Ecto neural progenitor cell (in vitro differentiated cells): ENCODE measurements at regions not wholly inside any gene's neighbourhood (a gene's known extent, or its start where the extent isn't known, plus 50 kb on each side); places are given as distances from the start of the nearest gene placed in this dataset.

Experiments
- DNase-seq: peaks from one replicate; pipeline ENCODE4 v3.0.0-alpha.2; 2018; ENCODE audit warnings: low spot score

- DNase-seq, result no peak
These were observed 322.3 kb upstream of the PRDM1 start for GRCh38 chr6:105763866-105764265.

- no peak for DNase-seq
These were observed 325.4 kb upstream of the PRDM1 start for GRCh38 chr6:105760746-105761145.

GRCh38 chr6:105759946-105760345 is 326.2 kb upstream of the PRDM1 start:
- no peak for DNase-seq

- DNase-seq, result no peak
These were observed 327.1 kb upstream of the PRDM1 start for GRCh38 chr6:105759015-105759414.

- no peak for DNase-seq
These were observed 328.5 kb upstream of the PRDM1 start for GRCh38 chr6:105757512-105758200.

- DNase-seq, result no peak
These were observed 330.3 kb upstream of the PRDM1 start for GRCh38 chr6:105755885-105756284.

GRCh38 chr6:105753620-105754211 is 332.4 kb upstream of the PRDM1 start:
- no peak for DNase-seq

- no peak for DNase-seq
These were observed 332.9 kb upstream of the PRDM1 start for GRCh38 chr6:105753207-105753606.

- DNase-seq, result no peak
These were observed 336.0 kb upstream of the PRDM1 start for GRCh38 chr6:105750089-105750488.

GRCh38 chr6:105748737-105749161 is 337.4 kb upstream of the PRDM1 start:
- no peak for DNase-seq

- no peak for DNase-seq
These were observed 338.2 kb upstream of the PRDM1 start for GRCh38 chr6:105747823-105748405.

GRCh38 chr6:105746509-105746908 is 339.6 kb upstream of the PRDM1 start:
- no peak for DNase-seq

- no peak for DNase-seq
These were observed 340.0 kb upstream of the PRDM1 start for GRCh38 chr6:105746130-105746505.

- DNase-seq, result no peak
These were observed 340.5 kb upstream of the PRDM1 start for GRCh38 chr6:105745464-105746129.

- DNase-seq, result no peak
These were observed 341.3 kb upstream of the PRDM1 start for GRCh38 chr6:105744815-105745214.

- no peak for DNase-seq
These were observed 338.2 kb upstream of the PREP start for GRCh38 chr6:105740946-105741645.

GRCh38 chr6:105739764-105740163 is 336.9 kb upstream of the PREP start:
- DNase-seq, result no peak

GRCh38 chr6:105733556-105734162 is 330.8 kb upstream of the PREP start:
- DNase-seq, result no peak

GRCh38 chr6:105728995-105729394 is 326.1 kb upstream of the PREP start:
- no peak for DNase-seq

- DNase-seq, result no peak
These were observed 324.2 kb upstream of the PREP start for GRCh38 chr6:105726902-105727655.

- no peak for DNase-seq
These were observed 312.0 kb upstream of the PREP start for GRCh38 chr6:105714846-105715245.
